ENCODE measurements at regions not wholly inside any gene's neighbourhood (a gene's known extent, or its start where the extent isn't known, plus 50 kb on each side); places are given as distances from the start of the nearest gene placed in this dataset.

- no peak for TF ChIP-seq POLR2A (IDR thresholded peaks at IDR 0.05)
- no peak for TF ChIP-seq CTCF (IDR thresholded peaks at IDR 0.05)
- Histone ChIP-seq H3K4me3 (no peak overlapping the region), H3K27me3 (no peaks in the 10 kb centered on the region), H3K9me3 (no peaks in the 10 kb centered on the region), H3K27ac (no peak overlapping the region), H3K4me1 (peaks cover 0 to 14% (median 0%) of the 10 kb centered on the region in 3 donors), H3K36me3 (no peaks in the 10 kb centered on the region)
- 29 to 67% methylated on average over 1 of the region's 1 CpG for whole genome bisulfite sequencing, 2 donors
- intact Hi-C loops (cut with DNase I): no loop called here
- DNase-seq: no peak
Observed at GRCh38 chr7:25652366-25652765, 424.1 kb upstream of the NPVF start.

GRCh38 chr7:25653384-25653783 is 425.1 kb upstream of the NPVF start:
- Histone ChIP-seq H3K36me3 (no peaks in the 10 kb centered on the region), H3K4me1 (peaks cover 0 to 16% (median 1%) of the 10 kb centered on the region in 3 donors), H3K4me3 (no peak overlapping the region), H3K27ac (no peak overlapping the region), H3K9me3 (no peaks in the 10 kb centered on the region), H3K27me3 (no peaks in the 10 kb centered on the region)
- 54 to 77% methylated on average over 2 of the region's 2 CpGs for WGBS, 2 donors
- TF ChIP-seq CTCF (IDR thresholded peaks at IDR 0.05) (no peak), POLR2A (IDR thresholded peaks at IDR 0.05) (no peak)
- no peak for DNase-seq
- intact Hi-C loops (cut with DNase I): no loop called here

DNA sequence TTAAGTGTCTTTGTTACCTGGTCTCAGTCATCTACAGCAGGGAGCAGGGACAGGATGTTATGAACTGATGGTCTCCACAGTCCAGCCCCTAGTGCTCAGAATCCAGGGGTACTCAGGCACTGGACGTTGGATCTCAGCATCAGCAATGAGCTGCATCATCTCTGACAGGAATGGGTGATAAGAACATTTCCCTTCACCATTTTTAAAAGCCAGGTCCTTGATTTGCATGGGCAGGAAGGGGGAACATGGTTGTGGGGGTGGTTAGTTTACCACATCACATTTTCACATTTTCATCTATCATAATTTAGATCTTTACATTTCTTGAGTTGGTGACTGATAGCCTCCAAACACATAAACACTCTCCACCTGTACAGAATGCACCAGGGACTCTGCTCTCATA is 427.8 kb upstream of the NPVF start:
- TF ChIP-seq CTCF (IDR thresholded peaks at IDR 0.05) (no peak), POLR2A (IDR thresholded peaks at IDR 0.05) (no peak)
- no peak for DNase-seq
- Histone ChIP-seq H3K36me3 (no peaks in the 10 kb centered on the region), H3K27ac (peak overlapping the region in 2 of 4 donors; percentile 0 to 23), H3K9me3 (no peaks in the 10 kb centered on the region), H3K27me3 (no peaks in the 10 kb centered on the region), H3K4me3 (no peak overlapping the region), H3K4me1 (peaks cover 0 to 34% (median 3%) of the 10 kb centered on the region in 3 donors)
- intact Hi-C loops (cut with DNase I): no loop called here
- 33 to 46% methylated on average over 1 of the region's 1 CpG for WGBS, 2 donors

DNA sequence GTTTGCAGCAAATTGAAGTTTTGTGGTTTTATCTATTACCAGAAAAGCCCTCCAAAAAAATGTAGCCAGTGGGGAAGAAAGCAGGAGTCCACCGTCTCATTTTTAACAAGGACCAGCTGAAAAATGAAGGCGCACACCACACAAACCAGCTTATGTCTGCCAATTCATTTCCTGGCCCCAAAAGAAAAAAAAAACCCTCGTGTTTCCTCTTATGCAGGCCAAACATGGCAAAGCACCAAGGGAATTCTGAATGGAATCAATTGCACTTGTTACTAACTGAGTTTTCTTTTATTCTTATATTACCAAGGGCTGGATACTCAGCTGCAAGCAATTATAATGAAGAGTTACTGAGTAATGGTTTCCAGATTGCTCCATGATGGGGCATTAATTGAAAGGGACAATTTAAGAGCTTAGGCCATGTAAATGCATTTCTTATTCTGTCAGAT is 428.3 kb upstream of the NPVF start:
- WGBS, 2 donors: 4 to 19% methylated on average over 3 of the region's 3 CpGs
- no peak for TF ChIP-seq CTCF (IDR thresholded peaks at IDR 0.05)
- no peak for TF ChIP-seq POLR2A (IDR thresholded peaks at IDR 0.05)
- no peak overlapping the region for H3K4me3 ChIP-seq
- peaks cover 0 to 34% (median 3%) of the 10 kb centered on the region in 3 donors for H3K4me1 ChIP-seq
- H3K9me3 ChIP-seq: no peaks in the 10 kb centered on the region
- DNase-seq: no peak
- H3K36me3 ChIP-seq: no peaks in the 10 kb centered on the region
- no peaks in the 10 kb centered on the region for H3K27me3 ChIP-seq
- peak overlapping the region in 2 of 4 donors; percentile 0 to 23 for H3K27ac ChIP-seq
- intact Hi-C loops (cut with DNase I): no loop called here

- H3K36me3 ChIP-seq: no peaks in the 10 kb centered on the region
- peaks cover 0 to 45% (median 7%) of the 10 kb centered on the region in 3 donors for H3K4me1 ChIP-seq
- intact Hi-C loops (cut with DNase I): no loop called here
- H3K9me3 ChIP-seq: no peaks in the 10 kb centered on the region
- TF ChIP-seq CTCF (IDR thresholded peaks at IDR 0.05): no peak
- TF ChIP-seq POLR2A (IDR thresholded peaks at IDR 0.05): no peak
- peak overlapping the region in 2 of 4 donors; percentile 53 to 82 for H3K27ac ChIP-seq
- no peak overlapping the region for H3K4me3 ChIP-seq
- peaks cover 0 to under 1% (median 0%) of the 10 kb centered on the region in 4 donors for H3K27me3 ChIP-seq
- DNase-seq: no peak
Observed at GRCh38 chr7:25658375-25658774, 430.1 kb upstream of the NPVF start.
